PC-9 (cell line): ENCODE measurements at regions not wholly inside any gene's neighbourhood (a gene's known extent, or its start where the extent isn't known, plus 50 kb on each side); places are given as distances from the start of the nearest gene placed in this dataset.

Source experiments
- CTCF ChIP-seq: fragments of 200-600 bp; sonication (generic); conservative IDR thresholded peaks from 2 replicates; pipeline ENCODE4 v1.6.1; 2017; ENCODE audit warnings: mixed run types, antibody characterized with exemption, mild to moderate bottlenecking, moderate library complexity
- EZH2 ChIP-seq: fragments of 200-600 bp; sonication (generic); IDR thresholded peaks from 2 replicates; pipeline ENCODE4 v1.8.0; 2017; ENCODE audit warnings: antibody characterized with exemption, low read depth

- no peak for TF ChIP-seq CTCF
- TF ChIP-seq EZH2, result no peak
Observed at GRCh38 chr2:200025717-200026116, 70.3 kb downstream of the MAIP1 start.
